ENCODE measurements at regions not wholly inside any gene's neighbourhood (a gene's known extent, or its start where the extent isn't known, plus 50 kb on each side); places are given as distances from the start of the nearest gene placed in this dataset.

DNA sequence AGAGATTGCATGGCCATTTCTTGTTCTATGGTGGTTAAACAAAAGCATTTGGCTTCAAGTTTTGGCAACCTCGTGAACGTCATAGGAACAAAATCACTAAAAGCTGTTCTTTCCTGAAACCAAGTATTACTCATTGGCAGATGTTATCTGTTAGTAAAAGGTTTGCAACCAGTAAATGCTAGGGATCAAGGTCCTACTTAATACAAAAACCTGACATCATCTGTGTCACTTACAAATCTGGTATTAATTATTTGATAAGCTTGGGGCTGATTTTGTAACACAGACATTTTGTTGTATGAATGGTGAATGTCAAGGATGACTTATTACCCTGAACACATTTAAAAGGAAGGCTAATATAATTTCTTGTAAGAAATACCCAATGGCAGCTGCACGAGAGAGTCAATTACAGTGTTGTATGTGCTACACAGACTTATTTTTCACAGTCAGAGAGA is 486.4 kb upstream of the ZNF608 start:
- H3K27me3 Mint-ChIP-seq = no peaks in the 10 kb centered on the region
- Histone ChIP-seq H3K36me3 (ENCODE audit: control insufficient read depth in 2 of 2, extremely low read depth in 1 of 2, insufficient read depth in 1 of 2, low read length in 1 of 2) (no peaks in the 10 kb centered on the region), H3K4me1 (ENCODE audit: control insufficient read depth in 1 of 2, extremely low read depth in 1 of 2, insufficient read depth in 2 of 2, low read length in 2 of 2) (no peaks in the 10 kb centered on the region), H3K27ac (ENCODE audit: low read length) (no peak overlapping the region), H3K4me3 (ENCODE audit: control insufficient read depth in 1 of 2, extremely low read depth in 1 of 2, low read length in 1 of 2) (no peak overlapping the region), H3K9me3 (no peaks in the 10 kb centered on the region), H3K27me3 (replicated peaks in 1 of 2; ENCODE audit: control insufficient read depth in 2 of 2, extremely low read depth in 1 of 2, insufficient read depth in 2 of 2, low read length in 1 of 2) (no peaks in the 10 kb centered on the region)
- no peak overlapping the region for H3K27ac Mint-ChIP-seq
- no peaks in the 10 kb centered on the region for H3K36me3 Mint-ChIP-seq
- ChIA-PET CTCF (no interaction called here), POLR2A (no interaction called here)
- no CpG with 5 or more reads among the region's 3 CpGs for WGBS (ENCODE audit: insufficient coverage)
- no peaks in the 10 kb centered on the region for H3K4me1 Mint-ChIP-seq
- DNase-seq = no peak
- ATAC-seq (replicated peaks in 1 of 4) = no peak
- peaks cover 0 to 13% (median 3%) of the 10 kb centered on the region in 3 donors for H3K9me3 Mint-ChIP-seq
- no peak overlapping the region for H3K4me3 Mint-ChIP-seq

DNA sequence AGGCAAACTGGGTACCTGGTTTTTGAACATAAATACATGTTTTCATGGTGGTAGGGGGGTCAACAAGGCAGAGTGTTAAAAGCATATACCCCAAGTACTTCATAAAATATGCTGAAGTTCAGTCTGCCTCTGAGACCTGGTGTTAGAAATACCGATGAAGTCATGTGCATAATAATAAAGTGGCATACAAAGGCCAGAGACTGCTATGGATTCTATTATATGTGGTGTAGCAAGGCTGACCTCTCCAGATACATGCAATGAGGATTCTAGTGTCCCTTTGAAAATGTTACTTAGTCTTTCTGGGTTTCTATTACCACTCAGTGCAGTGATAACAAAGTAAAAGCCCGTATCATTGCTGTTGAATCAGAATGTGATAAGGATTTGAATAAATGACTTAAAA is 487.5 kb upstream of the ZNF608 start:
- no peak for ATAC-seq (replicated peaks in 1 of 4)
- Histone ChIP-seq H3K27me3 (replicated peaks in 1 of 2; ENCODE audit: control insufficient read depth in 2 of 2, extremely low read depth in 1 of 2, insufficient read depth in 2 of 2, low read length in 1 of 2) (no peaks in the 10 kb centered on the region), H3K36me3 (ENCODE audit: control insufficient read depth in 2 of 2, extremely low read depth in 1 of 2, insufficient read depth in 1 of 2, low read length in 1 of 2) (no peaks in the 10 kb centered on the region), H3K9me3 (no peaks in the 10 kb centered on the region), H3K4me3 (ENCODE audit: control insufficient read depth in 1 of 2, extremely low read depth in 1 of 2, low read length in 1 of 2) (no peak overlapping the region), H3K4me1 (ENCODE audit: control insufficient read depth in 1 of 2, extremely low read depth in 1 of 2, insufficient read depth in 2 of 2, low read length in 2 of 2) (no peaks in the 10 kb centered on the region), H3K27ac (ENCODE audit: low read length) (no peak overlapping the region)
- ChIA-PET CTCF (no interaction called here), POLR2A (no interaction called here)
- 100% methylated on average over 1 of the region's 2 CpGs for WGBS (ENCODE audit: insufficient coverage)
- no peaks in the 10 kb centered on the region for H3K4me1 Mint-ChIP-seq
- no peak for DNase-seq
- no peak overlapping the region for H3K27ac Mint-ChIP-seq
- no peaks in the 10 kb centered on the region for H3K36me3 Mint-ChIP-seq
- no peaks in the 10 kb centered on the region for H3K27me3 Mint-ChIP-seq
- no peak overlapping the region for H3K4me3 Mint-ChIP-seq
- peaks cover 2 to 13% (median 3%) of the 10 kb centered on the region in 3 donors for H3K9me3 Mint-ChIP-seq

DNA sequence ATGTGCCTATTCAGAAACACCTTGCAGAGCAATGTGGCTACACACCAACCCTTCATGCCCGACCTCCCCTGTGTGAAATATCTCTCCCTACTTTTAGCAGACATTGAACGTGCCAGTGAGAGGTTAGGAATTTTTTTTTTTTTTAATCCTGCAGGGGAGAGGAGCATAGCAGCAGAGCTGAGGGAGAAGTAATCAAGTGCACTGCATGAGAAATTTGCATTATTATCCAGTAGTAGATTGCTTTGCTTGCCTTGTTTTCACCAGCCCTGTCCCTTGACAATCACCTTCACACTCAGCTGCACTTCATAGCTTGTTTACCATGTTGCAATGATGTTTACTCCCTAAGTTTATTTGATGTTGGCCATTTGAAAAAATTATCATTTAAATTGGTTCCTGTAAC is 489.6 kb upstream of the ZNF608 start:
- CTCF ChIA-PET = no interaction called here
- Histone ChIP-seq H3K27ac (ENCODE audit: low read length) (no peak overlapping the region), H3K9me3 (no peaks in the 10 kb centered on the region), H3K4me1 (ENCODE audit: control insufficient read depth in 1 of 2, extremely low read depth in 1 of 2, insufficient read depth in 2 of 2, low read length in 2 of 2) (no peaks in the 10 kb centered on the region), H3K27me3 (replicated peaks in 1 of 2; ENCODE audit: control insufficient read depth in 2 of 2, extremely low read depth in 1 of 2, insufficient read depth in 2 of 2, low read length in 1 of 2) (no peaks in the 10 kb centered on the region), H3K36me3 (ENCODE audit: control insufficient read depth in 2 of 2, extremely low read depth in 1 of 2, insufficient read depth in 1 of 2, low read length in 1 of 2) (no peaks in the 10 kb centered on the region), H3K4me3 (ENCODE audit: control insufficient read depth in 1 of 2, extremely low read depth in 1 of 2, low read length in 1 of 2) (no peak overlapping the region)
- POLR2A ChIA-PET = no interaction called here
- Mint-ChIP-seq H3K36me3 (no peaks in the 10 kb centered on the region), H3K9me3 (peaks cover 2 to 20% (median 3%) of the 10 kb centered on the region in 3 donors), H3K4me1 (no peaks in the 10 kb centered on the region), H3K27ac (no peak overlapping the region), H3K27me3 (no peaks in the 10 kb centered on the region), H3K4me3 (no peak overlapping the region)
- ATAC-seq (replicated peaks in 1 of 4) (no peak), DNase-seq (no peak)
- WGBS (ENCODE audit: insufficient coverage) = no CpG with 5 or more reads among the region's 2 CpGs

DNA sequence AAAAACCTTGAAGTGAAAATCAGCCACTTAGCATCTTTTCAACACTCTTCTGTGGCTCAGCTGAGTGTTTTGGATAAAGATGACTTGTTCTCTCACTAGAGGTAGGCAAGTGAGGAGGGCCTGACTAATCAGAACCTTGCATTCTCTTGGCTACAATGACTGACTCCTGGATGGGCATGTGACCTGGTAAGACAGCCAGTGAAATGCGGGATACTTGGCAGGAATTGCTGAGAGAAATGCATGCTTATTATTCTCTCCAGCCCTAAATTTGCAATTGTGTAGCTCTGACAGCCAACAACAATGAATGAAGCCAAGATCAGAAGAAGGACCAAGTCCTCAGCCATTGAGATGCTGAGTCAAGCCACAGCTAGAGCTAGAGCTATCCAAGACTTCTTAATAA is 490.5 kb upstream of the ZNF608 start:
- Mint-ChIP-seq H3K36me3 (no peaks in the 10 kb centered on the region), H3K4me1 (no peaks in the 10 kb centered on the region), H3K27ac (no peak overlapping the region), H3K4me3 (no peak overlapping the region), H3K27me3 (no peaks in the 10 kb centered on the region), H3K9me3 (peaks cover 3 to 15% (median 6%) of the 10 kb centered on the region in 3 donors)
- H3K4me1 ChIP-seq (ENCODE audit: control insufficient read depth in 1 of 2, extremely low read depth in 1 of 2, insufficient read depth in 2 of 2, low read length in 2 of 2) = no peaks in the 10 kb centered on the region
- H3K36me3 ChIP-seq (ENCODE audit: control insufficient read depth in 2 of 2, extremely low read depth in 1 of 2, insufficient read depth in 1 of 2, low read length in 1 of 2) = no peaks in the 10 kb centered on the region
- H3K9me3 ChIP-seq = no peaks in the 10 kb centered on the region
- no peak overlapping the region for H3K4me3 ChIP-seq (ENCODE audit: control insufficient read depth in 1 of 2, extremely low read depth in 1 of 2, low read length in 1 of 2)
- ATAC-seq (replicated peaks in 1 of 4) (no peak), DNase-seq (no peak)
- no peak overlapping the region for H3K27ac ChIP-seq (ENCODE audit: low read length)
- no peaks in the 10 kb centered on the region for H3K27me3 ChIP-seq (replicated peaks in 1 of 2; ENCODE audit: control insufficient read depth in 2 of 2, extremely low read depth in 1 of 2, insufficient read depth in 2 of 2, low read length in 1 of 2)
- CTCF ChIA-PET = no interaction called here
- POLR2A ChIA-PET = no interaction called here
- 100% methylated on average over 1 of the region's 1 CpG for WGBS (ENCODE audit: insufficient coverage)

DNA sequence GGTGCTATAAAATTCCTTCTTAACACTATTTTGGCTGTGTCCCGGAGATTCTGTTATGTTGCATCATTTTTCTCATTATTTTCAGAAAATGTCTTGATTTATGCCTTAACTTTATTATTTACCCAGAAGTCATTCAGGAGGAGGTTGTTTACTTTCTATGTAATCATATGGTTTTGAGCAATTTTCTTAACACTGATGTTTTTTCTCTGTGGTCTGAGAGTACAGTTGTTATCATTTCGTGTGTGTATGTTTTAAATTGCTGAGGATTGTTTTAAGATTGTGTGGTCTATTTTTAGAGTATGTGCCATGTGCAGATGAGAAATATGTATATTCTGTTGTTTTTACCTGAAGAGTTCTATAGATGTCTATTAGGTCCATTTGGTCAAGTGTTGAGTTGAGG is 498.1 kb upstream of the ZNF608 start:
- POLR2A ChIA-PET = no interaction called here
- H3K4me1 Mint-ChIP-seq = no peaks in the 10 kb centered on the region

DNA sequence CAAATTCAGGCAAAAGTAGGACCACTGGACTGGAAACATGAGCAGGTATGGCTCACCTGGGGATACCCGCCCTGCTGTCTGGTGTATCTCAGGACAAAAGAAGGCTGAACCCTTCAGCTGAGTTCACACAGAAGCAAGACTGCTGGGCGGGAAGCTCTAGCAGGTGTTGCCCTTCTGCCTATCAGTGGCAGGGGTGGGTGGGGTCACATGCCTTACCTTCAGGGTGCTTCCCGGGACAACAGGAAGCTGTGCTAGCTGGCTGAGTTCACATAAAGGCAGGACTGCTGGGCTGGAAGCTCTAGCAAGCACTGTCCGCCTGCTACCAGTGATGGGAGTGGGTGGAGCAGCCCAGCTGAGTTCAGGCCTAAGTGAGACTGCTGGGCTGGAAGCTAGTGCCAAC is 498.8 kb upstream of the ZNF608 start:
- Mint-ChIP-seq H3K27me3 (no peaks in the 10 kb centered on the region), H3K36me3 (no peaks in the 10 kb centered on the region), H3K4me1 (no peaks in the 10 kb centered on the region), H3K9me3 (peaks cover 17 to 18% (median 18%) of the 10 kb centered on the region in 3 donors), H3K4me3 (no peak overlapping the region), H3K27ac (no peak overlapping the region)
- DNase-seq (no peak), ATAC-seq (replicated peaks in 1 of 4) (no peak)
- POLR2A ChIA-PET = no interaction called here
- Histone ChIP-seq H3K4me3 (ENCODE audit: control insufficient read depth in 1 of 2, extremely low read depth in 1 of 2, low read length in 1 of 2) (no peak overlapping the region), H3K36me3 (ENCODE audit: control insufficient read depth in 2 of 2, extremely low read depth in 1 of 2, insufficient read depth in 1 of 2, low read length in 1 of 2) (no peaks in the 10 kb centered on the region), H3K27ac (ENCODE audit: low read length) (no peak overlapping the region), H3K27me3 (replicated peaks in 1 of 2; ENCODE audit: control insufficient read depth in 2 of 2, extremely low read depth in 1 of 2, insufficient read depth in 2 of 2, low read length in 1 of 2) (no peaks in the 10 kb centered on the region), H3K4me1 (ENCODE audit: control insufficient read depth in 1 of 2, extremely low read depth in 1 of 2, insufficient read depth in 2 of 2, low read length in 2 of 2) (no peaks in the 10 kb centered on the region), H3K9me3 (no peaks in the 10 kb centered on the region)
- CTCF ChIA-PET = no interaction called here
- WGBS (ENCODE audit: insufficient coverage) = 74% methylated on average over 4 of the region's 4 CpGs

More for the DNA sequence above, 498.1 kb upstream of the ZNF608 start:
- H3K9me3 Mint-ChIP-seq = peaks cover 17 to 24% (median 18%) of the 10 kb centered on the region in 3 donors
- no peak for DNase-seq
- H3K27ac Mint-ChIP-seq = no peak overlapping the region
- no peaks in the 10 kb centered on the region for H3K36me3 Mint-ChIP-seq
- H3K27ac ChIP-seq (ENCODE audit: low read length) = no peak overlapping the region
- no peaks in the 10 kb centered on the region for H3K27me3 Mint-ChIP-seq
- no peak overlapping the region for H3K4me3 ChIP-seq (ENCODE audit: control insufficient read depth in 1 of 2, extremely low read depth in 1 of 2, low read length in 1 of 2)
- no peaks in the 10 kb centered on the region for H3K4me1 ChIP-seq (ENCODE audit: control insufficient read depth in 1 of 2, extremely low read depth in 1 of 2, insufficient read depth in 2 of 2, low read length in 2 of 2)
- no peaks in the 10 kb centered on the region for H3K9me3 ChIP-seq
- ATAC-seq (replicated peaks in 1 of 4) = no peak
- no peak overlapping the region for H3K4me3 Mint-ChIP-seq
- WGBS (ENCODE audit: insufficient coverage) = 80% methylated on average over 1 of the region's 2 CpGs
- no peaks in the 10 kb centered on the region for H3K27me3 ChIP-seq (replicated peaks in 1 of 2; ENCODE audit: control insufficient read depth in 2 of 2, extremely low read depth in 1 of 2, insufficient read depth in 2 of 2, low read length in 1 of 2)
- H3K36me3 ChIP-seq (ENCODE audit: control insufficient read depth in 2 of 2, extremely low read depth in 1 of 2, insufficient read depth in 1 of 2, low read length in 1 of 2) = no peaks in the 10 kb centered on the region
- CTCF ChIA-PET = no interaction called here

DNA sequence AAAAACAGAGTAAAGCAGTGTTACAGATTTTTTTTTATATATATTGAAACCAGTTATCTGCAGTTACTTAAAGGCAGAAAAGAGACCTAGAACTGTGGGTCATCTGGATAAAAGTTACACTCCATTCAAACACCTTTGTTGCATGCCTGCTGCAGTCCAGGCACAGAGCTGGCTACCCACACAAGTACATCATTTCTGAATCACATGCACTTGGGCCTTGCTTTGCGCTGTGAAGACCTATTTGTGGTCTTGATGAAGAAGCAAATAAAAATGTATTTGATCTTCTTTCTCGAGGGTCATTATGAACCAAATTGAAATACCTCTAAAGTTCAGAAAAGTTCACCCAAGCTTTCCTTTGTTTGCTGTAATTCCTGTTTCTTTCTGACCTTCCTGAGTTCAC is 503.0 kb upstream of the ZNF608 start:
- Mint-ChIP-seq H3K27ac (no peak overlapping the region), H3K9me3 (peaks cover 9 to 21% (median 19%) of the 10 kb centered on the region in 3 donors), H3K4me3 (no peak overlapping the region), H3K27me3 (no peaks in the 10 kb centered on the region), H3K4me1 (no peaks in the 10 kb centered on the region), H3K36me3 (no peaks in the 10 kb centered on the region)
- ChIA-PET CTCF (interaction anchor here in 1 of 2 donors (0.6 kb wide), 1 partner anchor 25 kb away, joined by 4 read pairs; no protein-coding TSS in a partner anchor), POLR2A (no interaction called here)
- Histone ChIP-seq H3K4me3 (ENCODE audit: control insufficient read depth in 1 of 2, extremely low read depth in 1 of 2, low read length in 1 of 2) (no peak overlapping the region), H3K27me3 (replicated peaks in 1 of 2; ENCODE audit: control insufficient read depth in 2 of 2, extremely low read depth in 1 of 2, insufficient read depth in 2 of 2, low read length in 1 of 2) (no peaks in the 10 kb centered on the region), H3K36me3 (ENCODE audit: control insufficient read depth in 2 of 2, extremely low read depth in 1 of 2, insufficient read depth in 1 of 2, low read length in 1 of 2) (no peaks in the 10 kb centered on the region), H3K27ac (ENCODE audit: low read length) (no peak overlapping the region), H3K4me1 (ENCODE audit: control insufficient read depth in 1 of 2, extremely low read depth in 1 of 2, insufficient read depth in 2 of 2, low read length in 2 of 2) (no peaks in the 10 kb centered on the region), H3K9me3 (no peaks in the 10 kb centered on the region)
- DNase-seq (no peak), ATAC-seq (replicated peaks in 1 of 4) (no peak)
- no CpG with 5 or more reads among the region's 2 CpGs for WGBS (ENCODE audit: insufficient coverage)

Measured in T-cell (primary cell).